Heart left ventricle (tissue), 13 donors: ENCODE measurements at regions not wholly inside any gene's neighbourhood (a gene's known extent, or its start where the extent isn't known, plus 50 kb on each side); places are given as distances from the start of the nearest gene placed in this dataset.

Experiments
- POLR2A ChIP-seq, 2 donors: fragments of 450-650 bp; IDR thresholded peaks; one replicate each; pipeline ENCODE4 v1.6.1; 2017; ENCODE audit warnings: antibody characterized with exemption in 2 of 2, mild to moderate bottlenecking in 2 of 2, moderate library complexity in 2 of 2
- TF ChIP-seq, protein P1 (sequence below), 12 donors: fragments of 200-600 bp; sonication (generic) in 4 of 12; IDR thresholded peaks; one replicate each; pipeline versions ENCODE4 v1.5.0 to v1.8.0; 2018 to 2022; ENCODE audit warnings: antibody characterized with exemption in 12 of 12, mild to moderate bottlenecking in 5 of 12
- donor health status: ischemic (EF 13 %, LVEDD 7.1; RV severe dilation, severe dysfunction).
- donor health status: DM: no; HTN: yes; CAD: no.
- donor health status: DM: no; HTN: no; CAD: no.
- donor health status: ischemic (EF 25% LVEDD 6.9; RV normal size, moderate dysfunction).
- donor health status: ischemic (EF 25% LVEDD 5.7; RV mildly dilated, moderate dysfunction).
- donor health status: ischemic (EF 35%, LVEDD 5.7; RV mildly dilated, moderate dysfunction).
- donor health status: nonischemic (EF 11% LVEDD 7.7; RV severe dilation, severe dysfunction).
- donor health status: DM: yes; HTN: yes; CAD: no.
- donor health status: PGD.
- donor health status: ischemic (EF 29% LVEDD 5.4; RV normal size, mild dysfunction).
- donor health status: nonischemic (EF 23%, LVEDD 6.1; RV moderate dilation, normal function).

GRCh38 chr5:30690931-30691330 lies 502.6 kb upstream of the CDH6 start:
- TF ChIP-seq, protein P1, sequence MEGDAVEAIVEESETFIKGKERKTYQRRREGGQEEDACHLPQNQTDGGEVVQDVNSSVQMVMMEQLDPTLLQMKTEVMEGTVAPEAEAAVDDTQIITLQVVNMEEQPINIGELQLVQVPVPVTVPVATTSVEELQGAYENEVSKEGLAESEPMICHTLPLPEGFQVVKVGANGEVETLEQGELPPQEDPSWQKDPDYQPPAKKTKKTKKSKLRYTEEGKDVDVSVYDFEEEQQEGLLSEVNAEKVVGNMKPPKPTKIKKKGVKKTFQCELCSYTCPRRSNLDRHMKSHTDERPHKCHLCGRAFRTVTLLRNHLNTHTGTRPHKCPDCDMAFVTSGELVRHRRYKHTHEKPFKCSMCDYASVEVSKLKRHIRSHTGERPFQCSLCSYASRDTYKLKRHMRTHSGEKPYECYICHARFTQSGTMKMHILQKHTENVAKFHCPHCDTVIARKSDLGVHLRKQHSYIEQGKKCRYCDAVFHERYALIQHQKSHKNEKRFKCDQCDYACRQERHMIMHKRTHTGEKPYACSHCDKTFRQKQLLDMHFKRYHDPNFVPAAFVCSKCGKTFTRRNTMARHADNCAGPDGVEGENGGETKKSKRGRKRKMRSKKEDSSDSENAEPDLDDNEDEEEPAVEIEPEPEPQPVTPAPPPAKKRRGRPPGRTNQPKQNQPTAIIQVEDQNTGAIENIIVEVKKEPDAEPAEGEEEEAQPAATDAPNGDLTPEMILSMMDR (IDR thresholded peaks at IDR 0.05): no peak
- no peak for TF ChIP-seq POLR2A (IDR thresholded peaks at IDR 0.05)
